Keratinocyte (primary cell): ENCODE measurements at regions not wholly inside any gene's neighbourhood (a gene's known extent, or its start where the extent isn't known, plus 50 kb on each side); places are given as distances from the start of the nearest gene placed in this dataset.

Experiments
- DNase-seq: peaks from one replicate; pipeline ENCODE4 v3.0.0-alpha.2; 2011; ENCODE audit warnings: low read depth, missing footprints, low spot score
- FAIRE-seq: peaks from 2 replicates; lab custom pipeline; 2011; peaks lifted over from hg19 to GRCh38; lab: Jason Lieb, UNC
- H2AFZ ChIP-seq: 2 replicates; pipeline ENCODE4 v1.6.0; 2012; ENCODE audit warnings: low read length, control low read depth, inconsistent platforms; ENCODE audit not compliant: control insufficient read depth
- H3K27ac ChIP-seq: 2 replicates; pipeline ENCODE4 v1.5.1; 2011; ENCODE audit warnings: low read length; ENCODE audit not compliant: control insufficient read depth, insufficient read depth
- H3K27me3 ChIP-seq: 3 replicates; pipeline ENCODE4 v1.6.0; 2011; ENCODE audit warnings: low read length; ENCODE audit not compliant: control insufficient read depth, insufficient read depth; ENCODE audit errors: extremely low read depth
- H3K36me3 ChIP-seq, 2 experiments: 2 replicates in 1 of 2; 3 replicates in 1 of 2; pipeline ENCODE4 v1.5.1; 2011; ENCODE audit warnings: low read length in 2 of 2, mild to moderate bottlenecking in 1 of 2; ENCODE audit not compliant: control insufficient read depth in 2 of 2, insufficient read depth in 2 of 2; ENCODE audit errors: extremely low read depth in 1 of 2
- H3K4me1 ChIP-seq: 3 replicates; pipeline ENCODE4 v1.5.1; 2011; ENCODE audit warnings: low read length; ENCODE audit not compliant: control insufficient read depth, insufficient read depth; ENCODE audit errors: extremely low read depth
- H3K4me2 ChIP-seq: 3 replicates; pipeline ENCODE4 v1.6.0; 2011; ENCODE audit warnings: low read depth, low read length; ENCODE audit not compliant: control insufficient read depth, insufficient read depth; ENCODE audit errors: extremely low read depth
- H3K4me3 ChIP-seq, 3 experiments: fragments of 200-600 bp in 1 of 3; sonication (generic) in 1 of 3; 2 replicates in 2 of 3; 3 replicates in 1 of 3; pipeline ENCODE4 v1.5.1; 2011 to 2016; ENCODE audit warnings: low read length in 3 of 3, mild to moderate bottlenecking in 3 of 3, control low read depth in 2 of 3, inconsistent platforms in 1 of 3, low read depth in 1 of 3, mixed read lengths in 1 of 3, mixed run types in 1 of 3, moderate library complexity in 1 of 3; ENCODE audit not compliant: control insufficient read depth in 2 of 3, insufficient read depth in 2 of 3; ENCODE audit errors: extremely low read depth in 1 of 3
- H3K79me2 ChIP-seq: 2 replicates; pipeline ENCODE4 v1.6.0; 2012; ENCODE audit warnings: low read length; ENCODE audit not compliant: control insufficient read depth, insufficient read depth
- H3K9ac ChIP-seq: 3 replicates; pipeline ENCODE4 v1.6.0; 2011; ENCODE audit warnings: low read length; ENCODE audit not compliant: control insufficient read depth, insufficient read depth; ENCODE audit errors: extremely low read depth
- H3K9me1 ChIP-seq: 3 replicates; pipeline ENCODE4 v1.6.0; 2011; ENCODE audit warnings: low read length; ENCODE audit not compliant: control insufficient read depth, insufficient read depth; ENCODE audit errors: extremely low read depth
- H3K9me3 ChIP-seq: 2 replicates; pipeline ENCODE4 v1.5.1; 2012; ENCODE audit warnings: low read depth, low read length; ENCODE audit not compliant: control insufficient read depth
- H4K20me1 ChIP-seq: 3 replicates; pipeline ENCODE4 v1.6.0; 2011; ENCODE audit warnings: low read length; ENCODE audit not compliant: control insufficient read depth, insufficient read depth; ENCODE audit errors: extremely low read depth
- CTCF ChIP-seq, 3 experiments: IDR thresholded peaks in 1 of 3; conservative IDR thresholded peaks in 1 of 3; optimal IDR thresholded peaks in 1 of 3; 2 replicates in 2 of 3; 3 replicates in 1 of 3; pipeline versions ENCODE3 to v1.5.1; 2011; ENCODE audit warnings: low read length in 3 of 3, mild to moderate bottlenecking in 3 of 3, moderate library complexity in 2 of 3, control low read depth in 1 of 3, inconsistent platforms in 1 of 3; ENCODE audit not compliant: insufficient read depth in 2 of 3; ENCODE audit errors: extremely low read depth in 1 of 3
- EZH2 ChIP-seq: IDR thresholded peaks from one replicate; pipeline ENCODE4 v1.6.1; 2012; ENCODE audit warnings: inconsistent platforms, mild to moderate bottlenecking, low read length, moderate library complexity
- dilution Hi-C: fragments of 300-500 bp; cut with MboI; formaldehyde crosslinking; loops from one replicate; pipeline ENCODE4 v1.7.0; 2020; ENCODE audit warnings: low sequenced_read_pairs; ENCODE audit not compliant: extremely low pct_ligation_motif_present

GRCh38 chr2:37500031-37500430 lies 155.6 kb downstream of the QPCT start:
- no peaks in the 10 kb centered on the region for H3K9me3 ChIP-seq
- dilution Hi-C loops = no loop called here
- TF ChIP-seq CTCF (optimal IDR thresholded peaks at IDR 0.05 in 1 of 3, IDR thresholded peaks at IDR 0.05 in 1 of 3, conservative IDR thresholded peaks at IDR 0.05 in 1 of 3; ENCODE audit: extremely low read depth in 1 of 3, insufficient read depth in 2 of 3, low read length in 3 of 3) (no peak), EZH2 (no peak)
- no peak overlapping the region for H2AFZ ChIP-seq
- FAIRE-seq = no peak
- H3K9ac ChIP-seq = no peak overlapping the region
- no peaks in the 10 kb centered on the region for H3K79me2 ChIP-seq
- H3K4me3 ChIP-seq = no peak overlapping the region
- no peaks in the 10 kb centered on the region for H3K27me3 ChIP-seq
- no peaks in the 10 kb centered on the region for H4K20me1 ChIP-seq
- no peak overlapping the region for H3K27ac ChIP-seq
- H3K4me1 ChIP-seq = no peaks in the 10 kb centered on the region
- no peak overlapping the region for H3K4me2 ChIP-seq
- no peaks in the 10 kb centered on the region for H3K9me1 ChIP-seq
- no peak for DNase-seq
- H3K36me3 ChIP-seq = no peaks in the 10 kb centered on the region

GRCh38 chr2:37501113-37501512 lies 156.7 kb downstream of the QPCT start:
- H3K9me3 ChIP-seq = no peaks in the 10 kb centered on the region
- dilution Hi-C loops = no loop called here
- FAIRE-seq = no peak
- H3K27ac ChIP-seq = no peak overlapping the region
- no peaks in the 10 kb centered on the region for H3K4me1 ChIP-seq
- no peak for DNase-seq
- H2AFZ ChIP-seq = no peak overlapping the region
- no peak overlapping the region for H3K9ac ChIP-seq
- no peak for TF ChIP-seq CTCF (optimal IDR thresholded peaks at IDR 0.05 in 1 of 3, IDR thresholded peaks at IDR 0.05 in 1 of 3, conservative IDR thresholded peaks at IDR 0.05 in 1 of 3; ENCODE audit: extremely low read depth in 1 of 3, insufficient read depth in 2 of 3, low read length in 3 of 3)
- no peak for TF ChIP-seq EZH2
- no peak overlapping the region for H3K4me2 ChIP-seq
- H4K20me1 ChIP-seq = no peaks in the 10 kb centered on the region
- H3K4me3 ChIP-seq = no peak overlapping the region
- H3K79me2 ChIP-seq = no peaks in the 10 kb centered on the region
- H3K36me3 ChIP-seq = no peaks in the 10 kb centered on the region
- no peaks in the 10 kb centered on the region for H3K9me1 ChIP-seq
- no peaks in the 10 kb centered on the region for H3K27me3 ChIP-seq
